Adrenal gland (tissue), 9 donors: ENCODE measurements at regions not wholly inside any gene's neighbourhood (a gene's known extent, or its start where the extent isn't known, plus 50 kb on each side); places are given as distances from the start of the nearest gene placed in this dataset.

Source experiments
- DNase-seq, 7 donors: peaks; one replicate each; pipeline ENCODE4 v3.0.0-alpha.2; 2019 to 2020
- H3K27ac ChIP-seq, 5 donors: fragments of 200-600 bp; sonication (generic) in 4 of 5; 1 replicate in 3 of 5; 2 replicates in 2 of 5; pipeline versions ENCODE4 v1.5.1 to v1.8.0; 2016 to 2020; ENCODE audit warnings: mild to moderate bottlenecking in 1 of 5
- H3K27me3 ChIP-seq: fragments of 200-600 bp; 2 replicates; pipeline ENCODE4 v1.8.0; 2021
- H3K36me3 ChIP-seq, 2 donors: fragments of 200-600 bp; replicated peaks in 1 of 2; 1 replicate in 1 of 2; 2 replicates in 1 of 2; pipeline versions ENCODE4 v1.5.1 to v1.8.0; 2018 to 2022
- H3K4me1 ChIP-seq, 2 donors: fragments of 200-600 bp; replicated peaks in 1 of 2; 1 replicate in 1 of 2; 2 replicates in 1 of 2; pipeline versions ENCODE4 v1.5.1 to v1.8.0; 2018 to 2021
- H3K4me3 ChIP-seq, 4 donors: fragments of 200-600 bp; sonication (generic) in 3 of 4; one replicate each; pipeline ENCODE4 v1.5.1; 2016 to 2018
- H3K9me3 ChIP-seq, 3 donors: fragments of 200-600 bp; sonication (generic) in 1 of 3; replicated peaks in 1 of 3; 1 replicate in 2 of 3; 2 replicates in 1 of 3; pipeline versions ENCODE4 v1.5.1 to v1.8.0; 2016 to 2021
- POLR2A ChIP-seq, 2 donors: fragments of 450-650 bp; IDR thresholded peaks; one replicate each; pipeline ENCODE4 v1.6.1; 2017; ENCODE audit warnings: antibody characterized with exemption in 2 of 2, mild to moderate bottlenecking in 2 of 2, moderate library complexity in 1 of 2
- WGBS, 4 donors: extraction: QIAGEN DNeasy Blood & Tissue Kit in 2 of 4; methylation state at CpG; one replicate each; pipeline versions ENCODE4 v1.1.5 to v1.1.7; 2013 to 2017; 5-methylcytosine and 5-hydroxymethylcytosine counted together
- intact Hi-C, 2 donors: fragments of 100-400 bp; cut with DNase I; formaldehyde crosslinking; loops; one replicate each; pipeline versions ENCODE4 v1.14.1 to v1.15.0; 2022 to 2023
- TF ChIP-seq, protein P1 (sequence below), 6 experiments: fragments of 450-650 bp in 4 of 6; fragments of 200-600 bp in 2 of 6; sonication (generic) in 1 of 6; IDR thresholded peaks; 1 replicate in 5 of 6; 2 replicates in 1 of 6; pipeline versions ENCODE4 v1.5.1 to v1.8.0; 2016 to 2021; ENCODE audit warnings: antibody characterized with exemption in 6 of 6, mild to moderate bottlenecking in 2 of 6, moderate library complexity in 1 of 6
- donor health status: healthy with polysubstance abuse.
- donor health status: Bipolar disorder and iron deficiency.
- donor health status: DM: yes; HTN: yes; CAD: no.
- donor health status: DM: no; HTN: no; CAD: no.
- donor health status: DM: no; HTN: no; CAD: no.

DNA sequence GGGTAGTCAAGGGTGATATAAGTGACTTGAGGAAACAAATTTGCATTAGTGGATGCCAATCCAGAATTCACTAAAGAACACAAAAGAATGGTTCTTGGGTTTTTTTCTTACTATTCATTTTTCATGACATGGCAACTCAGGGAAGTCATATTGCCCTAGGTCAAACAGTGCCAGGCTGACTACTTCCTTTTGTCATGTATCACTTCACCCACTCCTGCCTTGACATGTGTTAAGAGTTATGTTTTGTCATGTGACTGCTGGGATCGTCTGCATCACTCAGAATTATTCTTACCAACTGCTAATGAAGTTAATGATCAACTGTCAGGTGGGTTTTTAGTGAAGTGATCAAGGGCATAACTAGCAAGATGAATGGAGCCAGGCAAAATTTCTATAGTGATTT lies 74.2 kb downstream of the PRORP start:
- no peak overlapping the region for H3K4me3 ChIP-seq
- peaks cover 0 to 8% of the 10 kb centered on the region in 2 donors for H3K4me1 ChIP-seq
- no peak overlapping the region for H3K27ac ChIP-seq
- 7 to 15% (median 10%) methylated on average over 1 of the region's 1 CpG for WGBS, 4 donors
- intact Hi-C loops: no loop called here
- TF ChIP-seq, protein P1, sequence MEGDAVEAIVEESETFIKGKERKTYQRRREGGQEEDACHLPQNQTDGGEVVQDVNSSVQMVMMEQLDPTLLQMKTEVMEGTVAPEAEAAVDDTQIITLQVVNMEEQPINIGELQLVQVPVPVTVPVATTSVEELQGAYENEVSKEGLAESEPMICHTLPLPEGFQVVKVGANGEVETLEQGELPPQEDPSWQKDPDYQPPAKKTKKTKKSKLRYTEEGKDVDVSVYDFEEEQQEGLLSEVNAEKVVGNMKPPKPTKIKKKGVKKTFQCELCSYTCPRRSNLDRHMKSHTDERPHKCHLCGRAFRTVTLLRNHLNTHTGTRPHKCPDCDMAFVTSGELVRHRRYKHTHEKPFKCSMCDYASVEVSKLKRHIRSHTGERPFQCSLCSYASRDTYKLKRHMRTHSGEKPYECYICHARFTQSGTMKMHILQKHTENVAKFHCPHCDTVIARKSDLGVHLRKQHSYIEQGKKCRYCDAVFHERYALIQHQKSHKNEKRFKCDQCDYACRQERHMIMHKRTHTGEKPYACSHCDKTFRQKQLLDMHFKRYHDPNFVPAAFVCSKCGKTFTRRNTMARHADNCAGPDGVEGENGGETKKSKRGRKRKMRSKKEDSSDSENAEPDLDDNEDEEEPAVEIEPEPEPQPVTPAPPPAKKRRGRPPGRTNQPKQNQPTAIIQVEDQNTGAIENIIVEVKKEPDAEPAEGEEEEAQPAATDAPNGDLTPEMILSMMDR (IDR thresholded peaks at IDR 0.05): no peak
- no peak for TF ChIP-seq POLR2A (IDR thresholded peaks at IDR 0.05)
- H3K36me3 ChIP-seq: no peaks in the 10 kb centered on the region
- no peaks in the 10 kb centered on the region for H3K27me3 ChIP-seq
- H3K9me3 ChIP-seq: no peaks in the 10 kb centered on the region
- DNase-seq: no peak

DNA sequence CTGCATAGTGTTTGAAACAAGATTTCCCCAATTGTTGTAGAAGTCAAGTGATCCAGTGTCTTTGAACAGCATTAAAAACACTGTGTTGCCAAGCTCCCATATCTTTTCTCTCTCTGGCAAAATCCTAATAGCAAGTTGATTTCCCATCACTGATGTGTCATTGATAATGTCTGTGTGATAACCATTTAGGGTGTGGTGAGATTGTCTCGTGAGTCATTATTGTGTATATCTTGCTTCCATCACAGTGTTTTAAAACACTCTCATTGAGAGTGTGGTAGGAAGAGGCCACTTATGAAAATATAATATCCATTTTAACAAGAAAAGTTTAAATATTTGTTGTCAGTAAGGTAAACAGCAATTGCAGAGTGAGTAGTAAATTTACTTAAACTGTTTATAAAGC lies 74.7 kb downstream of the PRORP start:
- WGBS, 4 donors: 8 to 38% (median 31%) methylated on average over 1 of the region's 1 CpG
- no peak overlapping the region for H3K4me3 ChIP-seq
- intact Hi-C loops: no loop called here
- H3K4me1 ChIP-seq: peaks cover 0 to 8% of the 10 kb centered on the region in 2 donors
- DNase-seq: no peak
- TF ChIP-seq POLR2A (IDR thresholded peaks at IDR 0.05): no peak
- TF ChIP-seq, protein P1 (IDR thresholded peaks at IDR 0.05): no peak
- no peaks in the 10 kb centered on the region for H3K27me3 ChIP-seq
- no peak overlapping the region for H3K27ac ChIP-seq
- H3K9me3 ChIP-seq: no peaks in the 10 kb centered on the region
- H3K36me3 ChIP-seq: no peaks in the 10 kb centered on the region

DNA sequence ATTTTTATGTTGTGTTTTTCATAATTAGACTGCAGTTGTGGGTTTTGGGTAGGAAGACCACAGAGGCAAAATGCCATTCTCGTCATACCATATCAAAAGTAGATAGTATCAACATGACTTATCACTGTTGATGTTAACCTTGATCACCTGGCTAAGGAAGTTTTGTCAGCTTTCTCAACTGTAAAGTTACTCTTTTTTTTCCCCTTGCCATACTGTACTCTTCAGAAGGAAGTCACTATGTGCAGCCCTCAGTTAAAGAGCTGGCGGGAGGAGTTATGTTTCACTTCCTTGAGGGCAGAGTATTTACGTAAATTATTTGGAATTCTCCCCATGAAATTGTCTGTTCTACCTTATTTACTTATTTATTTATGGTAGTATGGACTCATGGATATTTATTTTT lies 78.7 kb downstream of the PRORP start:
- peaks cover 0 to 8% of the 10 kb centered on the region in 2 donors for H3K4me1 ChIP-seq
- no peaks in the 10 kb centered on the region for H3K27me3 ChIP-seq
- intact Hi-C loops: no loop called here
- H3K4me3 ChIP-seq: no peak overlapping the region
- H3K9me3 ChIP-seq: no peaks in the 10 kb centered on the region
- TF ChIP-seq POLR2A (IDR thresholded peaks at IDR 0.05): no peak
- TF ChIP-seq, protein P1 (IDR thresholded peaks at IDR 0.05): no peak
- DNase-seq: no peak
- no peak overlapping the region for H3K27ac ChIP-seq
- WGBS, 4 donors: 77 to 84% (median 81%) methylated on average over 3 of the region's 3 CpGs
- no peaks in the 10 kb centered on the region for H3K36me3 ChIP-seq

DNA sequence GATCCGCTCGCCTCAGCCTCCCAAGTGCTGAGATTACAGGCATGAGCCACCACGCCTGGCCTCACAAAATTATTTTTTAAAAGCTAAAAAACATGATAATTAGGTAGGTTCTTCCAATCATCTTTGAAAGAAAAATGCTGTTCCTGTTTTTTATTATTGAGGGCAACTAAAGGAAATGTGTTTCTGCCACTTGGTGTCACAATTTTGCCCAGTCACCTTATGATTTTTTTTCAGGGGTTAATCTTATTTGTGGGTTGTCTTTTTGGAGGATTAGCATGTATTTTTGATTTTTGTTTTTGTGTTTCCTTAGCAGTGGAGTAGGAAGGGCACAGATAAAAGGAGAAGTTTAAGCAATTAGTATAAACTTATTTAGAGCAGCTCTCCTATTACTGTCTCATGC lies 79.8 kb downstream of the PRORP start:
- TF ChIP-seq POLR2A (IDR thresholded peaks at IDR 0.05): no peak
- TF ChIP-seq, protein P1 (IDR thresholded peaks at IDR 0.05): no peak

More for the DNA sequence above, 79.8 kb downstream of the PRORP start:
- H3K4me1 ChIP-seq: peaks cover 0 to 2% of the 10 kb centered on the region in 2 donors
- WGBS, 4 donors: 93 to 94% (median 94%) methylated on average over 3 of the region's 3 CpGs
- no peak overlapping the region for H3K4me3 ChIP-seq
- intact Hi-C loops: no loop called here
- no peaks in the 10 kb centered on the region for H3K36me3 ChIP-seq
- H3K27ac ChIP-seq: no peak overlapping the region
- no peaks in the 10 kb centered on the region for H3K9me3 ChIP-seq
- no peaks in the 10 kb centered on the region for H3K27me3 ChIP-seq
- DNase-seq: no peak
